ENCODE measurements at regions not wholly inside any gene's neighbourhood (a gene's known extent, or its start where the extent isn't known, plus 50 kb on each side); places are given as distances from the start of the nearest gene placed in this dataset.

GRCh38 chr3:117873249-117873600 is 1161.4 kb downstream of the IGSF11 start:
- Histone ChIP-seq H3K4me3 (no peak overlapping the region), H3K4me1 (peaks cover 4% of the 10 kb centered on the region), H3K27ac (peak overlapping the region; percentile 62), H3K36me3 (no peaks in the 10 kb centered on the region), H3K27me3 (no peaks in the 10 kb centered on the region), H3K9me3 (no peaks in the 10 kb centered on the region)
- TF ChIP-seq CTCF (IDR thresholded peaks at IDR 0.05) (no peak), POLR2A (IDR thresholded peaks at IDR 0.05) (no peak), POLR2AphosphoS5 (IDR thresholded peaks at IDR 0.05; ENCODE audit: insufficient read depth in 1 of 2, low read depth in 1 of 2) (no peak)
- intact Hi-C loops (cut with DNase I): no loop called here
- no peak for DNase-seq (ENCODE audit: extremely low spot score in 2 of 2)

GRCh38 chr3:117874028-117874690 is 1160.5 kb downstream of the IGSF11 start:
- Histone ChIP-seq H3K9me3 (no peaks in the 10 kb centered on the region), H3K4me1 (peaks cover 4% of the 10 kb centered on the region), H3K4me3 (no peak overlapping the region), H3K27me3 (no peaks in the 10 kb centered on the region), H3K27ac (peak overlapping the region; percentile 53), H3K36me3 (no peaks in the 10 kb centered on the region)
- intact Hi-C loops (cut with DNase I): no loop called here
- no peak for DNase-seq (ENCODE audit: extremely low spot score in 2 of 2)
- TF ChIP-seq POLR2A (IDR thresholded peaks at IDR 0.05) (no peak), CTCF (IDR thresholded peaks at IDR 0.05) (no peak), POLR2AphosphoS5 (IDR thresholded peaks at IDR 0.05; ENCODE audit: insufficient read depth in 1 of 2, low read depth in 1 of 2) (no peak)

DNA sequence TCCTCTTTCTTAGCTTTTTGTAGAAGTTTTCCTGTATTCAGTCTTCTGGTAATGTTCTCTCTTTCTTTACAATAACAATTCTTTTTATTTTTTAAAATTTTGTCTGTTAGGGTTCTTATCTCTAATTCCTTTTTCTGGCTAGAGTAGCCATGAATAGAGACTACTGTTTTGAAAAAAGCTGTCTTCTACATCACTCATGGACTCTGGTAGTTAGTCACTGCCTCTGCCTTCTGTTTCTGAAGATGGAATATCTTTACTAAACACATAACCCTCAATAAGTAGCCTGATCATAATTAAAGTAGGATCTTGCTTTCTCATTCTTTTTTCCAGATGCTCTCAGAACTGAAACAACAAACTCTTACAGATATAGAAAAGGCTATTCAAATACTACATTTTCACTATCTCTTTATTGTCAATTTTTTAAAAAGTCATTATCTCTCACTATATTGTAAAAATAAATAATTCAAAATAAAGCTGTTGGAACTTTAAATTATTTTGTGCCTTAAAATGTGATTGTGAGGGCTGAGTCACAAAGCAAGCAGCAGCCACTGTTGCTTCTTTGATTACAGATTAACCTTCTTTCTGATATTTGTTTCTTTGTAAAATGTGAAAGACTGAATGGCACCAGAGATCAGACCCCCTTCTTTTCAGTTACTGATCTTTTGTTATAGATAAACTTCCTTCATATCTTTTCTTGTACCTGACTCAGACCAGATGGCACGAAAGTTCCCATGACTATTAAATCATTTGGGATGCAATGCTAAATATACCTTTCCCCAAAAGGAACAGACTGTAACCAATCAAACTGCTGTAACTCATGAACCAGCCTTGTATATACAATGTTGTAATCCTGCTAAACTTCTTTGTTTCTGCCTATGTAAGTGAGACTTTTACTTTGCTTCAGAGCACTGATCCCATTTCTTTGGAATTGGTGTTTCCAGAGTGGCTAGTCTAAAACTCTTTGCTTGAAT is 1159.5 kb downstream of the IGSF11 start:
- no peaks in the 10 kb centered on the region for H3K36me3 ChIP-seq
- H3K9me3 ChIP-seq: no peaks in the 10 kb centered on the region
- TF ChIP-seq CTCF (IDR thresholded peaks at IDR 0.05) (no peak), POLR2AphosphoS5 (IDR thresholded peaks at IDR 0.05; ENCODE audit: insufficient read depth in 1 of 2, low read depth in 1 of 2) (no peak), POLR2A (IDR thresholded peaks at IDR 0.05) (no peak)
- DNase-seq (ENCODE audit: extremely low spot score in 2 of 2): no peak
- peaks cover 4% of the 10 kb centered on the region for H3K4me1 ChIP-seq
- intact Hi-C loops (cut with DNase I): no loop called here
- no peak overlapping the region for H3K4me3 ChIP-seq
- H3K27me3 ChIP-seq: no peaks in the 10 kb centered on the region
- H3K27ac ChIP-seq: no peak overlapping the region

DNA sequence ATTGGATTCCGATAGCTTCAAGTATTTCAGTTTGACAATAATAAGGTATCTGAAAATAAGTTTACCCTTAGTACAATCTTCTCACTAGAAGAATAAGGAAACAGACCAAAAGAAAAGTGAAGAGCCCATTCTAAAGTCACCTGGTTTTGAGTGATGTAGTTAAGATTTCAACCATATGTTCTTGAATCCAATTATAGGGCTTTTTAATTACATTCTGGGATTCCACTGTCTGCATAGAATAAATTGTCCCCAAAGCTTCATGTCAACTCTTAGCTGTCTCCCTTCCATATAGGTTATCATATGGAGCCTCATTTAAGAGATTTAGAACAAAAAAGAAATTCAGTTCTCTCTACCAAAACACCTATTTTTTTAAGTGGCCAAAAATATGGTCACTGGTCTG is 1158.8 kb downstream of the IGSF11 start:
- no peak overlapping the region for H3K27ac ChIP-seq
- TF ChIP-seq POLR2A (IDR thresholded peaks at IDR 0.05): no peak
- no peak for TF ChIP-seq POLR2AphosphoS5 (IDR thresholded peaks at IDR 0.05; ENCODE audit: insufficient read depth in 1 of 2, low read depth in 1 of 2)
- no peak for TF ChIP-seq CTCF (IDR thresholded peaks at IDR 0.05)
- H3K36me3 ChIP-seq: no peaks in the 10 kb centered on the region
- intact Hi-C loops (cut with DNase I): no loop called here
- H3K4me1 ChIP-seq: peaks cover 4% of the 10 kb centered on the region
- H3K27me3 ChIP-seq: no peaks in the 10 kb centered on the region
- H3K9me3 ChIP-seq: no peaks in the 10 kb centered on the region
- no peak for DNase-seq (ENCODE audit: extremely low spot score in 2 of 2)
- no peak overlapping the region for H3K4me3 ChIP-seq

DNA sequence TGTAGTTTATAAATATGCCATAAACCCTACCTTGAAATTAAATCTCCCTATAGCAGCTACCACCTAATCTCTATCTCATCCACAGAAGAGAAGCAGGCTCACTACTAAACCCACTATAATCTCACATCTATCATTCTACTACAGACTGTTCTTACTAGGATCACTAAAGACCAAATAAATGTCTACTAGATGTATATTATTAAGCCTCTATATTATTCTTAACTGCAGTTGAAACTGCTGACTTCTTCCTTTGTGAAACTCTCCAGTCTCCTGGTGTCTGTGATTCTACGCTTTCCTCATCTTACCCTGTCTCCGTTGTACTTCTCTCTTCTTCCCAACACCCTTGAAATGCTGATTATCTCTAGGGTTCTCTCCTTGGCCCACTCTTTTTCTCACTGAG is 1154.0 kb downstream of the IGSF11 start:
- Histone ChIP-seq H3K27ac (no peak overlapping the region), H3K4me3 (no peak overlapping the region), H3K9me3 (no peaks in the 10 kb centered on the region), H3K27me3 (no peaks in the 10 kb centered on the region), H3K4me1 (no peaks in the 10 kb centered on the region), H3K36me3 (no peaks in the 10 kb centered on the region)
- DNase-seq (ENCODE audit: extremely low spot score in 2 of 2): no peak
- intact Hi-C loops (cut with DNase I): no loop called here
- no peak for TF ChIP-seq POLR2A (IDR thresholded peaks at IDR 0.05)
- TF ChIP-seq POLR2AphosphoS5 (IDR thresholded peaks at IDR 0.05; ENCODE audit: insufficient read depth in 1 of 2, low read depth in 1 of 2): no peak
- no peak for TF ChIP-seq CTCF (IDR thresholded peaks at IDR 0.05)
